SK-N-SH (cell line): ENCODE measurements at regions not wholly inside any gene's neighbourhood (a gene's known extent, or its start where the extent isn't known, plus 50 kb on each side); places are given as distances from the start of the nearest gene placed in this dataset.

Experiments used
- CTCF ChIA-PET: fragments of 300-600, 350-600 bp; formaldehyde crosslinking; extraction: SDS; loops from one replicate; lab custom pipeline; 2021; lab: Yijun Ruan, JAX
- POLR2A ChIA-PET: fragments of 350-600 bp; sonication (Branson Sonifier 250); formaldehyde crosslinking; extraction: SDS; loops from one replicate; lab custom pipeline; 2020; ENCODE audit warnings: antibody characterized with exemption, inconsistent platforms; lab: Yijun Ruan, JAX
- DNase-seq: peaks from one replicate; pipeline ENCODE4 v3.0.0; 2012
- H2AFZ ChIP-seq: fragments of 200-600 bp; sonication (generic); 2 replicates; pipeline ENCODE4 v1.8.1; 2016; ENCODE audit warnings: antibody characterized with exemption, mild to moderate bottlenecking, low read depth
- H3F3A ChIP-seq: fragments of 200-600 bp; sonication (generic); replicated peaks from 2 replicates; pipeline ENCODE3; 2016; ENCODE audit warnings: antibody characterized with exemption, mild to moderate bottlenecking; ENCODE audit not compliant: insufficient read depth
- H3K27ac ChIP-seq, 2 experiments: fragments of 200-500 bp in 1 of 2; fragments of 200-600 bp in 1 of 2; sonication (Bioruptor generic) in 1 of 2; sonication (generic), shearing (Covaris generic) in 1 of 2; 2 replicates each; pipeline versions ENCODE4 v1.5.1 to v1.6.1; 2014 to 2016; ENCODE audit warnings: low read depth in 2 of 2, inconsistent platforms in 1 of 2, low read length in 1 of 2, mild to moderate bottlenecking in 1 of 2, mixed read lengths in 1 of 2
- H3K27me3 ChIP-seq: fragments of 200-600 bp; sonication (generic), shearing (Covaris generic); 2 replicates; pipeline ENCODE4 v1.6.1; 2016; ENCODE audit warnings: mixed run types; ENCODE audit not compliant: insufficient read depth
- H3K36me3 ChIP-seq, 2 experiments: fragments of 200-500 bp in 1 of 2; fragments of 200-600 bp in 1 of 2; sonication (Bioruptor generic) in 1 of 2; sonication (generic) in 1 of 2; replicated peaks in 1 of 2; 2 replicates each; pipeline versions ENCODE3 to v1.5.1; 2014 to 2016; ENCODE audit warnings: low read length in 1 of 2, mild to moderate bottlenecking in 1 of 2; ENCODE audit not compliant: insufficient read depth in 2 of 2, control insufficient read depth in 1 of 2
- H3K4me1 ChIP-seq, 2 experiments: fragments of 200-500 bp in 1 of 2; fragments of 200-600 bp in 1 of 2; sonication (Bioruptor generic) in 1 of 2; sonication (generic), shearing (Covaris generic) in 1 of 2; 2 replicates each; pipeline versions ENCODE4 v1.5.1 to v1.6.1; 2014 to 2016; ENCODE audit warnings: low read depth in 1 of 2, low read length in 1 of 2, mixed run types in 1 of 2; ENCODE audit not compliant: insufficient read depth in 2 of 2, control insufficient read depth in 1 of 2
- H3K4me2 ChIP-seq: fragments of 200-600 bp; sonication (generic), shearing (Covaris generic); 2 replicates; pipeline ENCODE4 v1.6.1; 2017; ENCODE audit warnings: mixed run types
- H3K4me3 ChIP-seq, 2 experiments: fragments of 200-500 bp in 1 of 2; fragments of 200-600 bp in 1 of 2; sonication (Bioruptor generic) in 1 of 2; sonication (generic), shearing (Covaris generic) in 1 of 2; 2 replicates each; pipeline versions ENCODE4 v1.5.1 to v1.8.1; 2014 to 2016; ENCODE audit warnings: low read depth in 2 of 2, inconsistent platforms in 1 of 2, low read length in 1 of 2, mild to moderate bottlenecking in 1 of 2, mixed read lengths in 1 of 2, moderate library complexity in 1 of 2
- H3K79me2 ChIP-seq: fragments of 200-600 bp; sonication (generic); 2 replicates; pipeline ENCODE4 v1.8.1; 2017; ENCODE audit warnings: mild to moderate bottlenecking; ENCODE audit not compliant: insufficient read depth
- H3K9ac ChIP-seq: fragments of 200-600 bp; sonication (generic); 2 replicates; pipeline ENCODE4 v1.6.1; 2017; ENCODE audit warnings: mixed run types
- H3K9me2 ChIP-seq: fragments of 200-600 bp; sonication (generic); 2 replicates; pipeline ENCODE4 v1.6.1; 2017; ENCODE audit warnings: mixed run types
- H3K9me3 ChIP-seq: fragments of 200-600 bp; sonication (generic); 2 replicates; pipeline ENCODE4 v1.6.1; 2017; ENCODE audit warnings: mixed run types, mild to moderate bottlenecking, moderate library complexity
- H4K20me1 ChIP-seq: fragments of 200-600 bp; sonication (generic); 2 replicates; pipeline ENCODE4 v1.6.1; 2017; ENCODE audit warnings: mild to moderate bottlenecking, mixed run types; ENCODE audit not compliant: insufficient read depth
- CHD2 ChIP-seq: fragments of 150-350 bp; IDR thresholded peaks from 2 replicates; pipeline ENCODE4 v1.6.1; 2018; ENCODE audit warnings: low read length; ENCODE audit not compliant: partially characterized antibody
- GATA2 ChIP-seq: sonication (generic); formaldehyde crosslinking; IDR thresholded peaks from 2 replicates; pipeline ENCODE4 v1.5.0; 2020; ENCODE audit warnings: mild to moderate bottlenecking, missing genetic modification reagents
- JUND ChIP-seq: IDR thresholded peaks from 2 replicates; pipeline ENCODE4 v1.4.0; 2012
- MXI1 ChIP-seq: IDR thresholded peaks from 2 replicates; pipeline ENCODE4 v1.6.1; 2012; ENCODE audit warnings: mild to moderate bottlenecking, low read depth, low read length, improper control_type of control experiment
- RAD21 ChIP-seq: IDR thresholded peaks from 2 replicates; pipeline ENCODE4 v1.6.1; 2012; ENCODE audit warnings: mild to moderate bottlenecking, low read length
- RXRA ChIP-seq: IDR thresholded peaks from 2 replicates; pipeline ENCODE4 v1.4.0; 2012; ENCODE audit warnings: low read depth, mild to moderate bottlenecking, borderline replicate concordance
- SIN3A ChIP-seq: IDR thresholded peaks from 2 replicates; pipeline ENCODE4 v1.6.1; 2012; ENCODE audit warnings: low read depth, mild to moderate bottlenecking, low read length, moderate library complexity, borderline replicate concordance
- TAF1 ChIP-seq: IDR thresholded peaks from 2 replicates; pipeline ENCODE4 v1.6.1; 2012; ENCODE audit warnings: low read depth, mild to moderate bottlenecking, low read length, moderate library complexity, borderline replicate concordance
- YY1 ChIP-seq: IDR thresholded peaks from 2 replicates; pipeline ENCODE4 v1.4.0; 2012; ENCODE audit warnings: low read depth, mild to moderate bottlenecking
- WGBS: methylation state at CpG from one replicate; pipeline ENCODE4 v1.1.6; 2017; ENCODE audit warnings: low lambda C conversion rate; 5-methylcytosine and 5-hydroxymethylcytosine counted together
- TF ChIP-seq, protein P1 (sequence below): IDR thresholded peaks from 2 replicates; pipeline ENCODE4 v1.4.0; 2012; ENCODE audit warnings: low read depth, borderline replicate concordance

DNA sequence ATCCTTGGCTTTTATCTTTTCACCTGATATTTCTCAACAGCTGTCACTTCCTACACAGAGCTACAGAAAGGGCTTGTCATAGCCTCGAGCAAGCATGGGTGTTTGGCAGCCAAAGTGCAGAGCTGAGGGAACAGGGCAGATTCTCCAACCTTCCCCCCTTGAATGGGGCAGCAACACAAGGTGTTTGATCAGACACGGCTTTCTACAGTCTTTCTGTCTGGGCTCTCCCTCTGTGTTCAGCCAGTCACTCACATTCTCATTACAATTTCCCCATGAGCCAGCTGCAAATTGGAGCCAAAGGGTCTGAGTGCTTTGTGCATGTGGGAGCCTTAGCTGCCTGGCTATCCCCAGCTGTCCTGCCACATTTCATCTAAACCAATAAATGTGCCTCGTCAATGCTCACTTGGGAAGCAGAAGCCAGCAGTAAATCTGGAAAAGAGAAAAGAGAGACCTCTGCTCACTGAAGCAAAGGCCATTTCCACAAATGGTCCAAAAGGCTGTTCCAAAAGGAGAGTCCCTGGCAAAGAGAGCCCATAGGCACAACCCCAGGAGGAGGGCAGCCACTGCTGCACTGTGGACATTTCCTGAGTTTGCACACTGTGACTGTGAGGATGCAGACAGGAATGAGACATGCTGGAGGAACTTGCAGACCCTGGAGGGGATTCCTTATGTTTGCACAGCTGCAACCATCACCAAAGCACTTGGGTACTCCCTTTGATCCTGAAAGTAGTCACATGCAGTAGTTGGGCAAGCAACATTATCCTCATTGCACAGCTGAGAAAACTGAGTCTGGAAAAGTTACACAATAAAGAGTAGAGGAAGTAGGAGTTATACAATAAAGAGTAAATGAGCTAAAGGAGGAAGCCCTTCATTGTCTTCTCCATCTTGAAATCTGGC lies 186.8 kb downstream of the FAM181B start (continued):
- TF ChIP-seq, protein P1, sequence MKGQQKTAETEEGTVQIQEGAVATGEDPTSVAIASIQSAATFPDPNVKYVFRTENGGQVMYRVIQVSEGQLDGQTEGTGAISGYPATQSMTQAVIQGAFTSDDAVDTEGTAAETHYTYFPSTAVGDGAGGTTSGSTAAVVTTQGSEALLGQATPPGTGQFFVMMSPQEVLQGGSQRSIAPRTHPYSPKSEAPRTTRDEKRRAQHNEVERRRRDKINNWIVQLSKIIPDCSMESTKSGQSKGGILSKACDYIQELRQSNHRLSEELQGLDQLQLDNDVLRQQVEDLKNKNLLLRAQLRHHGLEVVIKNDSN = no peak
- TF ChIP-seq JUND = no peak

DNA sequence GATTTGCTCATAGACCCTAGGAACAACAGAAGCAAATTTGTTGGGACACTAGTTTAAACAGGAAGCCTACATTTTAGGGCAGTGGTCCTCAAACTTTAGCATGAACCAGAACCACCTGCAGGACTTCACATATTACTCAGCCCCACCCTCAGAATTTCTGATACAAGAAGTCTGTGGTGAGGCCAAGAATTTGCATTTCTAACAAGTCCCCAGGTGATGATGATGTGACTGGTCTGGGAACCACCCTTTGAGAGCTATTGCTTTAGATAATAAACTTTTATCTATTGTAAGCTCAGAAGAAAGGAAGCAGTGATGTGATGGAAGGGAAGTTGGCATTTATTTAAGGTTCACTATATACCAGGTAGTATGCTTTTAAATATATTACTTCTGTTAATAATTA lies 194.0 kb downstream of the FAM181B start:
- Histone ChIP-seq H3K27me3 (no peaks in the 10 kb centered on the region), H3F3A (no peaks in the 10 kb centered on the region), H3K4me1 (no peaks in the 10 kb centered on the region), H3K9me3 (no peaks in the 10 kb centered on the region), H3K27ac (no peak overlapping the region), H3K79me2 (no peaks in the 10 kb centered on the region), H3K4me3 (no peak overlapping the region), H3K9ac (no peak overlapping the region), H2AFZ (no peak overlapping the region), H3K36me3 (no peaks in the 10 kb centered on the region), H4K20me1 (no peaks in the 10 kb centered on the region), H3K9me2 (no peaks in the 10 kb centered on the region), H3K4me2 (no peak overlapping the region)
- ChIA-PET POLR2A (no interaction called here), CTCF (no interaction called here)
- no peak for TF ChIP-seq GATA2 (CRISPR knock-in tag)
- no peak for TF ChIP-seq RXRA
- no peak for TF ChIP-seq SIN3A
- TF ChIP-seq RAD21 = no peak
- DNase-seq = no peak

DNA sequence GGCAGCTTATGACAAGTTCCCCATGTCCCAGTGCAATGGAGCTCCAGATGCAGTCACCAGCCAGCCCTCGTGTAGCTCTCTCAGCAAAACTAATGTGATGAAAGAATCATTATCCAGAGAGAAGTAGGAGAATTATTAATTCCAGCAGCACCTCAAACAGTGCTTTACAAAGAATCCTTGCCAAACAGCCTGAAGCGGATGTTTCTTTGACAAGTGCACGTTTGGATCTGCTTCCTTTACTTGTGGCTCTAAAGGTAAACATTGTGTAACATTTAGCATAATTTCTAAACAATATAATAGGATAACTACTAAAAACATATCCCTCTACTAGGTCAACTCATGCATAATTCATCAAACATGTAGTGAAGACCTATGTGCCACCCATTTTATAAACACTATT lies 197.0 kb downstream of the FAM181B start:
- DNase-seq = no peak
- Histone ChIP-seq H3F3A (no peaks in the 10 kb centered on the region), H4K20me1 (no peaks in the 10 kb centered on the region), H3K36me3 (no peaks in the 10 kb centered on the region), H2AFZ (no peak overlapping the region), H3K27me3 (no peaks in the 10 kb centered on the region), H3K79me2 (no peaks in the 10 kb centered on the region), H3K9me2 (no peaks in the 10 kb centered on the region), H3K9me3 (no peaks in the 10 kb centered on the region), H3K9ac (no peak overlapping the region)
- POLR2A ChIA-PET = no interaction called here
- 8% methylated on average over 3 of the region's 3 CpGs for WGBS
- TF ChIP-seq CHD2 (no peak), YY1 (no peak), MXI1 (no peak), TAF1 (no peak)
- TF ChIP-seq, all 33 proteins: peak for 0
- H3K27ac ChIP-seq = no peak overlapping the region
- no peaks in the 10 kb centered on the region for H3K4me1 ChIP-seq
- H3K4me3 ChIP-seq = no peak overlapping the region
- H3K4me2 ChIP-seq = no peak overlapping the region
- CTCF ChIA-PET = interaction anchor here (0.6 kb wide), 1 partner anchor 10 kb away, joined by 3 read pairs; no protein-coding TSS in a partner anchor
